ENCODE measurements at regions not wholly inside any gene's neighbourhood (a gene's known extent, or its start where the extent isn't known, plus 50 kb on each side); places are given as distances from the start of the nearest gene placed in this dataset.

DNA sequence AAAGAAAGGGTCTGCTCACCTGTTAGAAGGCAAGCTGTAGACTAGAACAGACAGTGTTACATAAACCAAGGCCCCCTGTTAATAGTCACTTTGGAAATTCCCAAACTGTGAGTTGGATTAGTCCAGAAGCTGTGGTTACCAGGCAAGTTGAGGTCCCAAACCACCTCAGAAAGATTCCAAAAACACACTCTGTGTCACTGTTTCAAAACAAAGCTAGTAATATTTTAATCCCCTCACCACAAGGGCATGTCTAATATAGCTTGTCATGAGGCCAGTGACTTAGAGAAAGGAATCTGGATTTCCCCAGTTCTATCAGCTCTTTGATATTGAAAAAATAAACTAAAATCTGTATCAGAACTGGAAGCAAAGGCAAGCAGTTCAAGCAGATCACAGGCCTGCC lies 244.6 kb downstream of the HAO1 start:
- H3K4me3 ChIP-seq: no peak overlapping the region
- no peak for DNase-seq
- TF ChIP-seq POLR2A (IDR thresholded peaks at IDR 0.05) (no peak), EP300 (IDR thresholded peaks at IDR 0.05) (no peak), POLR2AphosphoS5 (IDR thresholded peaks at IDR 0.05) (no peak)
- TF ChIP-seq, protein P1, sequence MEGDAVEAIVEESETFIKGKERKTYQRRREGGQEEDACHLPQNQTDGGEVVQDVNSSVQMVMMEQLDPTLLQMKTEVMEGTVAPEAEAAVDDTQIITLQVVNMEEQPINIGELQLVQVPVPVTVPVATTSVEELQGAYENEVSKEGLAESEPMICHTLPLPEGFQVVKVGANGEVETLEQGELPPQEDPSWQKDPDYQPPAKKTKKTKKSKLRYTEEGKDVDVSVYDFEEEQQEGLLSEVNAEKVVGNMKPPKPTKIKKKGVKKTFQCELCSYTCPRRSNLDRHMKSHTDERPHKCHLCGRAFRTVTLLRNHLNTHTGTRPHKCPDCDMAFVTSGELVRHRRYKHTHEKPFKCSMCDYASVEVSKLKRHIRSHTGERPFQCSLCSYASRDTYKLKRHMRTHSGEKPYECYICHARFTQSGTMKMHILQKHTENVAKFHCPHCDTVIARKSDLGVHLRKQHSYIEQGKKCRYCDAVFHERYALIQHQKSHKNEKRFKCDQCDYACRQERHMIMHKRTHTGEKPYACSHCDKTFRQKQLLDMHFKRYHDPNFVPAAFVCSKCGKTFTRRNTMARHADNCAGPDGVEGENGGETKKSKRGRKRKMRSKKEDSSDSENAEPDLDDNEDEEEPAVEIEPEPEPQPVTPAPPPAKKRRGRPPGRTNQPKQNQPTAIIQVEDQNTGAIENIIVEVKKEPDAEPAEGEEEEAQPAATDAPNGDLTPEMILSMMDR (IDR thresholded peaks at IDR 0.05): no peak

DNA sequence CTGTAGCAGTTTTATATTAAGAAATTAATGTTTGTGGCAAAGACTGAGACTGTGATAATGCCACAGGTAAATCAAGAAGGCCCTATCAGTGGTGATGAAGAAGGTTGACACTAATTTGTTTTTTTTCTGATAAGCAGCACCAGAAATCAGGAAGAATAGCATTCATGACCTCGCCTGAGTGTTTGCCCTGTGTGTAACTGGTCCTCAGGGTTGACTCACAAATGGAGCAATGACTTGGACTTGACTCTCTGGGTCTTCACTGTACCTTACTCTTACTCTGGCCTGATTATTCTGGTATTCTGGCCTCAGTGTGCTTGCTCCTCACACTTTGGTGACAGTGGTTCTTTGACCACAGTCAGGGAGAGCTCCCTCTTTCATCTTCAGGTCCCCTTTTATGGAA lies 243.9 kb downstream of the HAO1 start:
- H3K4me3 ChIP-seq: no peak overlapping the region
- no peak for DNase-seq
- no peaks in the 10 kb centered on the region for H3K27me3 ChIP-seq
- intact Hi-C loops (cut with DNase I): no loop called here
- H3K36me3 ChIP-seq: no peaks in the 10 kb centered on the region
- H3K9me3 ChIP-seq: no peaks in the 10 kb centered on the region
- H3K27ac ChIP-seq: no peak overlapping the region
- peaks cover 0 to 13% (median 10%) of the 10 kb centered on the region in 4 donors for H3K4me1 ChIP-seq
- TF ChIP-seq POLR2AphosphoS5 (IDR thresholded peaks at IDR 0.05) (no peak), EP300 (IDR thresholded peaks at IDR 0.05) (no peak), POLR2A (IDR thresholded peaks at IDR 0.05) (no peak)
- TF ChIP-seq, protein P1 (IDR thresholded peaks at IDR 0.05): no peak
- WGBS, 2 donors: 36 to 51% methylated on average over 1 of the region's 1 CpG

More for the DNA sequence above, 244.6 kb downstream of the HAO1 start:
- no peaks in the 10 kb centered on the region for H3K27me3 ChIP-seq
- H3K4me1 ChIP-seq: peaks cover 0 to 13% (median 10%) of the 10 kb centered on the region in 4 donors
- intact Hi-C loops (cut with DNase I): no loop called here
- no peak overlapping the region for H3K27ac ChIP-seq
- H3K9me3 ChIP-seq: no peaks in the 10 kb centered on the region
- no peaks in the 10 kb centered on the region for H3K36me3 ChIP-seq

DNA sequence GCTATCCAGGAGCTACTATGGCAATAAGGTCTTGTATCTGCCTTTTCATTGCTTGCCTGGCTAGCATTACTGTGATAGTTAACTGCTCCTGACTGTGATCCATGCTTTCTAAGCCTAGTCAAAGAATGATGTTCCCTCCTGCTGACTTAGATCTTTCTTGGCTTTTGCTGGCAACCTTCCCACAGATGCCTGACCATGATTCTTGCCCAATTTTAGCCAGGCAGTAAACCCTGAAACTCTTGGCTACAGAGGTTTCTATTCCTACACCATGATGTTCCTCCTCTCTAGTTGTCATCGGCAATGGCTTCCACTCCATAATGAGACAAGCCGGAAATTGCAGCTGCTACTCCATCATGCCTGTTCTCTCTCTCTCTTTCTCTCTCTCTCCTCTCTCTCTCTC lies 238.1 kb downstream of the HAO1 start:
- Histone ChIP-seq H3K27ac (no peak overlapping the region), H3K27me3 (no peaks in the 10 kb centered on the region), H3K4me1 (no peaks in the 10 kb centered on the region), H3K9me3 (no peaks in the 10 kb centered on the region), H3K4me3 (no peak overlapping the region), H3K36me3 (no peaks in the 10 kb centered on the region)
- no peak for TF ChIP-seq POLR2AphosphoS5 (IDR thresholded peaks at IDR 0.05)
- TF ChIP-seq, protein P1 (IDR thresholded peaks at IDR 0.05): no peak
- no peak for TF ChIP-seq POLR2A (IDR thresholded peaks at IDR 0.05)
- TF ChIP-seq EP300 (IDR thresholded peaks at IDR 0.05): no peak
- intact Hi-C loops (cut with DNase I): no loop called here
- DNase-seq: no peak
- WGBS, 2 donors: 92 to 95% methylated on average over 2 of the region's 2 CpGs

DNA sequence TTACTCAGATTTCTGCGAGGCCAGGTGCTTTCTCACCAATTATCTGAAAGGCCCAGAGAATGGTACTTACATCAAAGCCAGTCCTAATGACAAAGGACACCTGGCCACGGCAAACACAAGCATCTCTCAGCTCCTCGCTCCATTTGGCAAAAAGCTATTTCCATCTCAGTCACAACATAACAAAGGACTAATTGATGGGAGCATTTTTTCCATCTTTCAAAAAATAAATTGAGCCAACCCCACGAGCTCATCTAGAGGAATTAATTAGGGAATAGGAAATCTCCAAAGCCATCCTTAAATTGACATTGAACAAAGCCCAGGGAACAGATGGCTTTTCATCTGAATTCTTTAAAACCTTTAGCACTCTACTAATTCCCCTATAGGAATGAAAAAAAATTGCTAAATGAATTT lies 236.7 kb downstream of the HAO1 start:
- 42 to 56% methylated on average over 4 of the region's 4 CpGs for WGBS, 2 donors
- no peaks in the 10 kb centered on the region for H3K27me3 ChIP-seq
- no peak for DNase-seq

DNA sequence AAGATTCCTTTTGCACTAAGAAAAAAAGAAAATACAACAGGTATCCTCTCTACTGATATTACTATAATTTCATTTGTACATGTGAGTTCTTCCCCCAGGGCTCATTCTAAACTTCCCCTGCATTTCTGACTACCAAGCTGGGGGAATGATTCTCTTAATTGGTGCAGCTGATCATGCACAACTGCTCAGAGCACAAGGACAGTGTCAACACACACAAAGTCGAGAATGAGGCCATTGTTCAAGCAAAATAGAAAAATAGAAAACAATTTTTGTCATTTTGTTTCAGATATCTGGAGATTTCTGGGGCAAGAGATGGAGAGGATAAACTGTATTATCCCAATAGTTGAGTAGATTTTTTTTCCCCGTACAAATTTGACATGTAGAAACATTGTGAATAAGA lies 236.3 kb downstream of the HAO1 start:
- no peak overlapping the region for H3K27ac ChIP-seq
- no peaks in the 10 kb centered on the region for H3K9me3 ChIP-seq
- intact Hi-C loops (cut with DNase I): no loop called here
- no peak overlapping the region for H3K4me3 ChIP-seq
- no peak for DNase-seq
- TF ChIP-seq, protein P1 (IDR thresholded peaks at IDR 0.05): no peak
- TF ChIP-seq EP300 (IDR thresholded peaks at IDR 0.05) (no peak), POLR2AphosphoS5 (IDR thresholded peaks at IDR 0.05) (no peak), POLR2A (IDR thresholded peaks at IDR 0.05) (no peak)
- 44 to 74% methylated on average over 2 of the region's 2 CpGs for WGBS, 2 donors
- no peaks in the 10 kb centered on the region for H3K36me3 ChIP-seq
- no peaks in the 10 kb centered on the region for H3K4me1 ChIP-seq
- H3K27me3 ChIP-seq: no peaks in the 10 kb centered on the region

More for the DNA sequence above, 236.7 kb downstream of the HAO1 start:
- H3K36me3 ChIP-seq: no peaks in the 10 kb centered on the region
- intact Hi-C loops (cut with DNase I): no loop called here
- no peak overlapping the region for H3K27ac ChIP-seq
- no peak overlapping the region for H3K4me3 ChIP-seq
- no peaks in the 10 kb centered on the region for H3K4me1 ChIP-seq
- no peaks in the 10 kb centered on the region for H3K9me3 ChIP-seq
- TF ChIP-seq POLR2AphosphoS5 (IDR thresholded peaks at IDR 0.05): no peak

All from sigmoid colon (tissue), 6 donors.